Ovary (tissue), 7 donors: ENCODE measurements at regions not wholly inside any gene's neighbourhood (a gene's known extent, or its start where the extent isn't known, plus 50 kb on each side); places are given as distances from the start of the nearest gene placed in this dataset.

Source experiments
- DNase-seq, 5 donors: peaks; one replicate each; pipeline ENCODE4 v3.0.0-alpha.2; 2019 to 2020
- H3K27ac ChIP-seq, 2 donors: fragments of 200-600 bp; one replicate each; pipeline versions ENCODE4 v1.5.1 to v1.8.0; 2019 to 2022
- H3K27me3 ChIP-seq: fragments of 200-600 bp; one replicate; pipeline ENCODE4 v1.8.0; 2022
- H3K36me3 ChIP-seq: fragments of 200-600 bp; sonication (generic); one replicate; pipeline ENCODE4 v1.5.1; 2019
- H3K4me1 ChIP-seq: one replicate; pipeline ENCODE4 v1.8.1; 2013; ENCODE audit warnings: mild to moderate bottlenecking, moderate library complexity; ENCODE audit not compliant: insufficient read depth
- H3K4me3 ChIP-seq: fragments of 200-600 bp; sonication (generic); one replicate; pipeline ENCODE4 v1.5.1; 2017
- H3K9me3 ChIP-seq, 2 donors: fragments of 200-600 bp in 1 of 2; sonication (generic) in 1 of 2; one replicate each; pipeline versions ENCODE4 v1.5.1 to v1.8.1; 2013 to 2019; ENCODE audit warnings: mild to moderate bottlenecking in 1 of 2, moderate library complexity in 1 of 2
- EP300 ChIP-seq: sonication (generic); formaldehyde crosslinking; IDR thresholded peaks from one replicate; pipeline ENCODE4 v1.6.1; 2017; ENCODE audit warnings: antibody characterized with exemption
- POLR2A ChIP-seq: fragments of 450-650 bp; IDR thresholded peaks from one replicate; pipeline ENCODE4 v1.6.1; 2017; ENCODE audit warnings: antibody characterized with exemption, mild to moderate bottlenecking, moderate library complexity
- WGBS, 3 donors: extraction: QIAGEN DNeasy Blood & Tissue Kit in 1 of 3; methylation state at CpG; one replicate each; pipeline versions ENCODE4 v1.1.5 to v1.1.7; 2013 to 2017; 5-methylcytosine and 5-hydroxymethylcytosine counted together
- intact Hi-C, 4 donors: fragments of 100-400 bp; cut with DNase I; formaldehyde crosslinking; loops; one replicate each; pipeline versions ENCODE4 v1.11.0 to v1.15.1; 2022 to 2023
- TF ChIP-seq, protein P1 (sequence below), 3 donors: fragments of 450-650 bp in 2 of 3; fragments of 200-600 bp in 1 of 3; IDR thresholded peaks; one replicate each; pipeline versions ENCODE4 v1.5.1 to v1.8.0; 2016 to 2022; ENCODE audit warnings: antibody characterized with exemption in 3 of 3, mild to moderate bottlenecking in 1 of 3
- donor health status: DM: no; HTN: no; CAD: no; lungs with moderate emphysema.
- donor health status: DM: no; HTN: no; CAD: no.
- donor health status: Bipolar disorder and iron deficiency.
- donor health status: DM: no; HTN: no; CAD: no.
- donor health status: DM: yes; HTN: yes; CAD: no.

DNA sequence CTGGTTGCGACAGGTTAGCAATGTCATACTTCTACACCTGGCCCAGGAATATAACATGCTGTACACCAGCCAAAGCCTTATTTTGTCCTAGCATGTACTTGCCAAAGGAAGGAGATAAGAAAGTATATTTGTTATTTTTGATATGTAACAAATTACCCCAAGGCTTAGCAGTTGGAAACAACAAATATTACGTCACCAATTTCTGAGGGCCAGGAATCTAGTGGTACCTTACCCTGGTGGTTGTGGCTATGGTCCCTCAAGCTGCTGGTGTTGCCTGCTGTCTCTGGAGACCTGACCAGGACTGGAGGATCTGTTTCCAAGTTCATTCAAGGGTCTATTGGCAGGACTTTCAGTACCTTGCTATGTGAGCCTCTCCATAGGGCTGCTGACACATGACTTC, 135.5 kb upstream of the BANK1 start:
- no peak for DNase-seq
- intact Hi-C loops: no loop called here
- no peaks in the 10 kb centered on the region for H3K9me3 ChIP-seq
- no peaks in the 10 kb centered on the region for H3K27me3 ChIP-seq
- H3K27ac ChIP-seq: no peak overlapping the region
- TF ChIP-seq, protein P1, sequence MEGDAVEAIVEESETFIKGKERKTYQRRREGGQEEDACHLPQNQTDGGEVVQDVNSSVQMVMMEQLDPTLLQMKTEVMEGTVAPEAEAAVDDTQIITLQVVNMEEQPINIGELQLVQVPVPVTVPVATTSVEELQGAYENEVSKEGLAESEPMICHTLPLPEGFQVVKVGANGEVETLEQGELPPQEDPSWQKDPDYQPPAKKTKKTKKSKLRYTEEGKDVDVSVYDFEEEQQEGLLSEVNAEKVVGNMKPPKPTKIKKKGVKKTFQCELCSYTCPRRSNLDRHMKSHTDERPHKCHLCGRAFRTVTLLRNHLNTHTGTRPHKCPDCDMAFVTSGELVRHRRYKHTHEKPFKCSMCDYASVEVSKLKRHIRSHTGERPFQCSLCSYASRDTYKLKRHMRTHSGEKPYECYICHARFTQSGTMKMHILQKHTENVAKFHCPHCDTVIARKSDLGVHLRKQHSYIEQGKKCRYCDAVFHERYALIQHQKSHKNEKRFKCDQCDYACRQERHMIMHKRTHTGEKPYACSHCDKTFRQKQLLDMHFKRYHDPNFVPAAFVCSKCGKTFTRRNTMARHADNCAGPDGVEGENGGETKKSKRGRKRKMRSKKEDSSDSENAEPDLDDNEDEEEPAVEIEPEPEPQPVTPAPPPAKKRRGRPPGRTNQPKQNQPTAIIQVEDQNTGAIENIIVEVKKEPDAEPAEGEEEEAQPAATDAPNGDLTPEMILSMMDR (IDR thresholded peaks at IDR 0.05): no peak
- TF ChIP-seq EP300 (no peak), POLR2A (no peak)
- no peak overlapping the region for H3K4me3 ChIP-seq
- 88 to 97% (median 95%) methylated on average over 2 of the region's 2 CpGs for WGBS, 3 donors
- no peaks in the 10 kb centered on the region for H3K4me1 ChIP-seq
- no peaks in the 10 kb centered on the region for H3K36me3 ChIP-seq

DNA sequence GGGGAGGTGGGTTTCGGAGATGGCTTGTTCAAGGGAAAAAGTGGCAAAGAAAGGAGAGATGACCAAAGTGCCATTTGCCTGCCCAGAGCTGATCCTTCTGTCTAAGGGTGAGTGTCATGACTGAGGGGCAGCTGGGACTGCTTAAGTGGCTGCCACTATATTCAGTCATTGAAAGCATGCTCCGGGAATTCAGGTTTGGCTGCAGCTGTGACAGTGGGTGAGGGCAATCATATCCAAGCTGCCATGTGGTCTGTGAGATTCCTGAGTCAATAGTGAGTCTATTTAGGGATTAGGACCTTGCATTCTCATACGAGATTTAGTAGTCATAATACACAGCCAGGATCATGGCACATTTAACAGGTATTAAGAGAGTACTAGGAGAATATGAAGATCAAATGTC, 138.8 kb upstream of the BANK1 start:
- intact Hi-C loops: no loop called here
- no peak for DNase-seq
- Histone ChIP-seq H3K36me3 (no peaks in the 10 kb centered on the region), H3K27ac (no peak overlapping the region), H3K9me3 (no peaks in the 10 kb centered on the region), H3K4me3 (no peak overlapping the region), H3K27me3 (no peaks in the 10 kb centered on the region), H3K4me1 (no peaks in the 10 kb centered on the region)
- no peak for TF ChIP-seq POLR2A
- no peak for TF ChIP-seq EP300
- TF ChIP-seq, protein P1 (IDR thresholded peaks at IDR 0.05): no peak
- 76 to 83% (median 80%) methylated on average over 3 of the region's 3 CpGs for WGBS, 3 donors

DNA sequence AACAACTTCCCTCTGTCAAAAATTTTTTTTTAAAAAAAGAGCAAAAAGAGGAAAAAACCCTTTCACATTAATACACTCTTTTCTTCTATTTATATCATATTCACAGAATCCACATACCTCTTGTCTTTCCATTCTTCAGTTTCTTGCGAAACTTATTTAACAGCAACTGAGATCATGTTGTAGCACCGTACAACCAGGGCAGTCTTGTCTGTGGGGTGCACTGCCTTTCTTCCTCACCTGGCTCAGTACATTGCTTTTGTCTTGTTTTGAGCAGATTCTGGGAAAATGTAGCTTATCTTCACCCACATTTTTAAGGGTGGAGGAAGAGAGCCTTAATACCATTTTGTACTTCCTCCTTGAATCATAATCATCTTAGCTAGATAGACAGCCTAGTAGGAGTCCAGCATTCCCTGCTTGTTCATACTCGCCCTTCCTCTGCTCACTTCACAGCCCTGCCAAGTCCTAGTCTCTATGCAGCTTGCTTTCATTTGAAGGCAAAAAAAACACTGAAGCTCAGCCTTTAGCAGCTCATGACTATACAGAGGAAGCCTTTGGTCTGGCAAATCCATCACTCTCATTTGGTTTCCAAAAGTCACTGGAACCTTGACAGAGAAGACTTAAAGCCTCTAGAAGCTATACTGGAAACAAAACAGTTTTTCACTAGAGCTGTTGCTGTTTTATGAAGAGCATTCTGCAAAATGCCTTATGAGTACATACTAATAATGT, 140.6 kb upstream of the BANK1 start:
- no peak overlapping the region for H3K4me3 ChIP-seq

DNA sequence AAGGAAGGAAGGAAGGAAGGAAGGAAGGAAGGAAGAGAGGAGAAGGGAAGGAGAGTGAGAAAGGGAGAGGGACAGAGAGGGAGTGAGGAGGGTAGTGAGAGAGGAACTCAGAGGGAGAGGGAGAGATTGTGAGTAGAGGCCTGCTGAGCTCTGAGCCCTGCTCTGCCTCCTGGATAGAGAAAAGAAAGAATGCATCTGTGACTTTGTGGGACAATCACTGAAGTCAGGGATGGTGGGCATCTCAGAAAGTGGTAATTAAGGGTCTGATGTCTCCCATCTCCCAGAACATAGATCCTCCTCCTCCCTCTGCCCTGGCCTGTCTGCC, 142.9 kb upstream of the BANK1 start:
- Histone ChIP-seq H3K4me1 (no peaks in the 10 kb centered on the region), H3K27me3 (no peaks in the 10 kb centered on the region), H3K27ac (no peak overlapping the region), H3K9me3 (no peaks in the 10 kb centered on the region), H3K36me3 (no peaks in the 10 kb centered on the region), H3K4me3 (no peak overlapping the region)
- TF ChIP-seq, protein P1 (IDR thresholded peaks at IDR 0.05): no peak
- TF ChIP-seq EP300 (no peak), POLR2A (no peak)
- intact Hi-C loops: no loop called here
- no peak for DNase-seq

More for the DNA sequence above, 140.6 kb upstream of the BANK1 start:
- Histone ChIP-seq H3K36me3 (no peaks in the 10 kb centered on the region), H3K27ac (no peak overlapping the region), H3K9me3 (no peaks in the 10 kb centered on the region), H3K27me3 (no peaks in the 10 kb centered on the region), H3K4me1 (no peaks in the 10 kb centered on the region)
- 64 to 69% (median 68%) methylated on average over 3 of the region's 3 CpGs for WGBS, 3 donors
- TF ChIP-seq EP300: no peak
- no peak for TF ChIP-seq POLR2A
- TF ChIP-seq, protein P1 (IDR thresholded peaks at IDR 0.05): no peak
- intact Hi-C loops: no loop called here
- DNase-seq: no peak
